ENCODE measurements at regions not wholly inside any gene's neighbourhood (a gene's known extent, or its start where the extent isn't known, plus 50 kb on each side); places are given as distances from the start of the nearest gene placed in this dataset.

DNA sequence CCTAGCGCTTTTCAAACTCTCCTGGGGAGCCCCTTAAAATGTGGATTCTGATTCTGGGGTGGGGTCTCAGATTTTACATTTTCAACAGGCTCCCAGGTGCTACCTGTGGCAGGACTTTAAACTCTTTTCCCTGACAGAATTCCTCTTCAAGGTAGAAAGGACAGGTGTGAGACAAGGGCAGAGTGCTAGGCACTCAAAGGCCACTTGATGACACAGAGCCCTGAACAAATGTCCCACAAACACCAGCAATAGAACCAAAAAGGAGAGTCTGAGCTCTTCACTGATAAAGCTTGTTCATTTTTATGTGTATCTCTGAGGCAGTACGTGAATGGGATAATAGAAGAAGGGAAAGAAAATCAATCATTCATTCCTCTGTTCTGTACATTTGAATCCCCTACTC lies 77.7 kb upstream of the PELI1 start:
- DNase-seq (ENCODE audit: low read depth in 2 of 2): no peak

- no peak for DNase-seq (ENCODE audit: low read depth in 2 of 2)
These were observed 78.1 kb upstream of the PELI1 start for GRCh38 chr2:64222351-64222750.

- DNase-seq (ENCODE audit: low read depth in 2 of 2): no peak
These were observed 78.8 kb upstream of the PELI1 start for GRCh38 chr2:64223055-64223454.

DNA sequence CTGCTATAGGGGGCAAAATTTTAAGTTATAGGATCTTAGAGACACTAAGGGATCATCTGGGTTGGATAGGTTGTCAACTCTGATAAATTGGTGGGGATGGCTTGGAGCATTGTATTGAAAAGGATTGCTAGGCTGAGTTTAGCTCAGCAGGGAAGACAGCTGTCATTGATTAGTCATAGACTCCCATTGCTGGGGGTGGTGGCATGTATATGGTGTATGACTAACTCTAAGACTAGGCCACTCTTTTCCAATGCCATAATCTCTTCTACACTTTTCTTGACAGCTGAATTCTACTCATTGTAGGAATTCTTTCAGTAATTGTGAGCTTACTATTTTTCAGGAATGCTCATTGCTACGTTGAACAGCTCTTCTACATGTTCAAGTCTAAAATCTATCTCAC lies 81.3 kb upstream of the PELI1 start:
- DNase-seq (ENCODE audit: low read depth in 2 of 2): no peak

DNA sequence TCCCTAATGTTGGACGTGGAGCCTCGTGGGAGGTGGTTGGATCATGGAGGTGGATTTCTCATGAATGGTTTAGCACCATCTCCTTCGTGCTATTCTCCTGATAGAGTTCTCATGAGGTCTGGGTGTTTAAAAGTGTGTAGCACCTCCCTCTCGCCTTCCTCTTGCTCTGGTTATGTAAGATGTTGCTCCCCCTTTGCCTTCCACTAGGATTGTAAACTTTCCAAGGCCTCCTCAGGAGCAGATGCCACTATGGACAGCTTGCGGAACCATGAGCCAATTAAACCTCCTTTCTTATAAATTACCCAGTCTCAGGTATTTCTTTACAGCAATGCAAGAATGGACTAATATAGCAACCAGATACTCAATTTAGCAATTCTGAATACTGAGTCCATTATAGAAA lies 82.4 kb upstream of the PELI1 start:
- DNase-seq (ENCODE audit: low read depth in 2 of 2): no peak

DNA sequence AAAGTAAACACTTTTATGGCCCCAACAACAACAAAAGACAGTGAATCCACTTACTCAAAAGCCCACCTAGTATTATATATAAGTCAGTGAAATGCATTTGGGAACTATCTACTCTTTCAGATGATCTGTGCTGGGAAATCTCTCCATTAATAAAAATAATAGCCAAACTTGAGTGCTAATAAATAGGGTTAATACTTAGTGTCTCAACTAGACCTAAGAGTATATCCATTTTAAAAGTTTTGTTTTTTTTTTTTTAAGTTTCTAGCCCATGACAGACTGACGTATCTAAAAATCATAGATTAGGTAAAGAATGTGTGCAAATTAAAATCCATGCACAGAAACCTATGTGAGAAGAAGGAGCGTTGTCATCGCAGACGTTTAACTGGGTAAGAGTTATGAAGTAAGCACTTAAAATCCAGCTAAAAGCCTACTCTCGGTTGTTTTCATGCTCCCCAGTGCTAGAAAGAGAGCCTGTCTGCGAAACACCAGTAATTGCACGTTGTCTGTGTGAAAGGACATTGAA lies 83.4 kb upstream of the PELI1 start:
- DNase-seq (ENCODE audit: low read depth in 2 of 2): no peak

DNA sequence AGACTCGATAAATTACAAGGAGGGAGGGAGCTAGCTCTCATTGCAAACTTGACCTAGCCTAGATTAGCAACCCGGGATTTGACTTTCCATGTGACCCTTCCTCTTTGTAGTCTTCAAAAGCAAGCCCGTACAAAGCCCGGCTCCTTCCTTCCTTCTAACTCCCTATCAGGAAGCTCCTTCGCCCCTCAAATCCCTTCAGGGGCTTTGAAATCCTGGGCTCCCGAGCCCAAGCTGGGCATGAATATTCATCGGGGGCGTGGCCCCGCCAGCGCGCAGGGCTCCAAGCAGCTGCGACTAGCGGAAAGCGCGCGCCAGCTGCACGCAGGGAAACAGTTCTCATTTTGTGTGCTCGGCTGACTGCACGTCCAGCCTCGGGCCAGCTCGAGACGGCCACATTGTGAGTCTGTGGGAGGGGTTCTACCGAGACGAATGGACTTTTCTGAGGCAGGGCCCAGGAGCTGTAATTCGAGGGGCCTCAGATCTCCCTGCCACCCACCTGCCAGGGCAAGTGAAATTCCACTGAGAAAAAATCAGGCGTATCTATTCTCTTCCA lies 84.0 kb upstream of the PELI1 start:
- DNase-seq (ENCODE audit: low read depth in 2 of 2): peak; percentile 43 to 60

GRCh38 chr2:64228918-64229317 lies 84.7 kb upstream of the PELI1 start:
- no peak for DNase-seq (ENCODE audit: low read depth in 2 of 2)

- DNase-seq (ENCODE audit: low read depth in 2 of 2): no peak
These were observed 86.3 kb upstream of the PELI1 start for GRCh38 chr2:64230540-64230939.

DNA sequence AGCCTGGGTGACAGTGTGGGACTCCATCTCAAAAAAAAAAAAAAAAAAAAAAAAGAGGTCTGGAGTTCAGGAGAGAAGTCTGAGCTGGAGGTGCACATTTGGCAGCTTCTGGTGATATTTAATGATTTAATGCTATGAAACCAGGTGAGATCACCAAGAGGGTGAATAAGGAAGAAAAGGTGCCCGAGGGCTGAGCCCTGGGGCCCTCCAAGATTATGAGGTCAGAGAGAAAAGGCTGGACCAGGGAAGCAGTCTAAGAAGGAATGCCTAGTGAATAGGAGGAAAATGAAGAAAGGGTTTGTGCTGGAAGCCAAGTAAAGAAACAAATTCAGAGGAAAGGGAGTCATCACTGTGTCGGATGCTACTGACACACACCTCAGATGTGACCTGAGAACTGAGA lies 88.0 kb upstream of the PELI1 start:
- no peak for DNase-seq (ENCODE audit: low read depth in 2 of 2)

- DNase-seq (ENCODE audit: low read depth in 2 of 2): no peak
These were observed 89.2 kb upstream of the PELI1 start for GRCh38 chr2:64233376-64233922.

- no peak for DNase-seq (ENCODE audit: low read depth in 2 of 2)
These were observed 89.9 kb upstream of the PELI1 start for GRCh38 chr2:64234150-64234549.

- no peak for DNase-seq (ENCODE audit: low read depth in 2 of 2)
These were observed 90.6 kb upstream of the PELI1 start for GRCh38 chr2:64234785-64235184.

DNA sequence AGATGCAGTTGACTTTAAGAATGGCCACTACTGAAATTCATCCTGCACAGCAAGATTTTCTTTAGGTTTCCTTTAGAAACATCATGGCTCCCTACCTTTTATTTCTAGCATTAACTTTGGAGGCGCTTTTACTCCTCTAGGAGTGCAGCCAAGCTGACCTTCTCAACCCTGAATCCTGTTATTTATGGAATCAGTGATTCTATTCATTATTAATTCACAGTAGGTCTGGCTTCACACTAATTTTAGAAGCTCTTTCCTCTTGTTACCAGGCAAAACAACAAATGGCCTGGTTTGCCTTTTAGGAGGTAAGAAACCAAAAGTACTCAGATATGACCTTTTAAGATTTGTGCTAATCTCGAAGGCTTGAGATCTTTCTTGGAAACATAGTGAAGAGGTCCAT lies 93.0 kb upstream of the PELI1 start:
- no peak for DNase-seq (ENCODE audit: low read depth in 2 of 2)

DNA sequence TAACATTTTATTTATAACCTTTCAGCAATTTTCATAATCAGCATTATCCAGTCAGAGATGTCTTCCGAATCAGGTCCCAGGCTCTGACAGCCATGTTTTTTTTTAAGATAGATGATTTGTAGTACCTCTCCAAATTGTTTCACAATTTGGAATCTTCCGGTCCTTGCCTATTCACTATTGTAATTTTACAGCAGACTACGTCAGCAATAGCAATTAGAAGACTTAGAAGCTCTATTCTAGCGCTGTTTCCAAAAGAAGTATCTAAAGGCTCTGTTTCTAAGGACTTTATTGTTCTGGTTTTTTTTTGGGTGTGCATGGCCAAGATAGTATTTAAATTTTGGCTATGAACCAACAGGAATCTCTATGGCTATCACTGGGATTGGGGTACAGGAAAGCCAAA lies 94.6 kb upstream of the PELI1 start:
- no peak for DNase-seq (ENCODE audit: low read depth in 2 of 2)

- DNase-seq (ENCODE audit: low read depth in 2 of 2): no peak
These were observed 99.1 kb upstream of the PELI1 start for GRCh38 chr2:64243081-64244036.

- no peak for DNase-seq (ENCODE audit: low read depth in 2 of 2)
These were observed 99.8 kb upstream of the PELI1 start for GRCh38 chr2:64244037-64244416.

GRCh38 chr2:64245631-64246030 lies 101.4 kb upstream of the PELI1 start:
- DNase-seq (ENCODE audit: low read depth in 2 of 2): no peak

GRCh38 chr2:64246962-64247361 lies 102.7 kb upstream of the PELI1 start:
- no peak for DNase-seq (ENCODE audit: low read depth in 2 of 2)

- no peak for DNase-seq (ENCODE audit: low read depth in 2 of 2)
These were observed 105.2 kb upstream of the PELI1 start for GRCh38 chr2:64249426-64249825.

DNA sequence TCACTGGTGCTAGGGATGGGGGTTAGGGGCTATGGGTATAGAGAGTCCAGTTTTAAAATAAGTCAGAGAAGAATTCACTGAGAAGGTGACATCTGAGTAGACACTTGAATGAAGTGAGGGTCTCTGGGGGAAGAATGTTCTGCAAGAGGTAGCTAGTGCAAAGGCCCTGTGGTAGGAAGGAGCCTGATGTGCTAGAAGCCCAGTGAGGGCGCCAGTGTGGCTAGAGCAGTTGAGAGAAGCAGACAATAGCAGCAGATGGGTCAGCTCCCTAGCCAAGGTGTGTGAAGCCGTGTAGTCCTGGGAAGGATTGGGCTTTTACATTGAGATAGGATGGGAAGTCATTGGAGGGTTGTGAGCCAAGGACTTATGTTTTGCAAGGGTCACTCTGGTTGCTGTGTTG lies 105.8 kb upstream of the PELI1 start:
- no peak for DNase-seq (ENCODE audit: low read depth in 2 of 2)

DNA sequence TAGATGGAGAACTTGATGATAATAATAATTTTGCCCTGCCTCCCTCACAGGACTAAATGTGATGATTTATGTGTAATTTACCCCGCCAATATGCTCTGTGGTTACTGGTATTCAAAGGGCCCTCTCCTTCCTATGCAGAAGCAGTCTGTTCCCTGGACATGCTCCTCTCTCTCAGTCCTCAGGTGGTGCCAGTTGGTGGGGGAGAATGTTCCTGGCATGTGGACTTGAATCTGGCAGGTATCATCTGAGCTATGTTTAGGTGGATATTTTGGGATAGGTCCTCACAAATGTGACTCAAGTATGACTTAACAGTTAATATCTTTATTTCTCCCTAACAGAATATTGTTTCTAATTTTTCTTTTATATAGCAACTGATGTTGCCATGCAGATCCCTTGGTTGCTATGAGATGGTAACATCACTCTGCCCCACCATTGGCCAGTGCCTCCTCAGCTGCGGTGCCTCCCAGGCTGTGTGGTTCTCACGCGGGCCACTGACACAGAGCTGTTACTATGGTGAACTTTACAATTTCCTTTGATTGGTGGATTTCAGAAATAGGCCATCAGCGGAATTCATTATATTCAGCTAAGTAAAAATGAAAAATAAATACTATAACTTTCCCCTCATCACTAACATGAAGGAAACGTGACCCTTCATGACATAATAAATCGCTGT lies 106.7 kb upstream of the PELI1 start:
- DNase-seq (ENCODE audit: low read depth in 2 of 2): no peak
